Thyroid gland (tissue), 4 donors: ENCODE measurements at regions not wholly inside any gene's neighbourhood (a gene's known extent, or its start where the extent isn't known, plus 50 kb on each side); places are given as distances from the start of the nearest gene placed in this dataset.

Experiments used
- DNase-seq, 2 donors: peaks; one replicate each; pipeline ENCODE4 v3.0.0-alpha.2; 2019
- H3K27ac ChIP-seq, 3 donors: fragments of 200-600 bp; sonication (generic); 1 replicate in 2 of 3; 2 replicates in 1 of 3; pipeline ENCODE4 v1.5.1; 2016 to 2019; ENCODE audit warnings: mild to moderate bottlenecking in 1 of 3, moderate library complexity in 1 of 3
- H3K27me3 ChIP-seq: fragments of 200-600 bp; sonication (generic); one replicate; pipeline ENCODE4 v1.5.1; 2019
- H3K36me3 ChIP-seq, 2 donors: fragments of 200-600 bp; sonication (generic); one replicate each; pipeline ENCODE4 v1.5.1; 2016 to 2019
- H3K4me1 ChIP-seq, 2 donors: fragments of 200-600 bp; sonication (generic); one replicate each; pipeline ENCODE4 v1.5.1; 2017 to 2019
- H3K4me3 ChIP-seq, 3 donors: fragments of 200-600 bp; sonication (generic); replicated peaks in 1 of 3; 1 replicate in 2 of 3; 2 replicates in 1 of 3; pipeline ENCODE4 v1.5.1; 2016; ENCODE audit warnings: mild to moderate bottlenecking in 1 of 3
- H3K9me3 ChIP-seq: fragments of 200-600 bp; sonication (generic); one replicate; pipeline ENCODE4 v1.5.1; 2017
- POLR2A ChIP-seq, 2 donors: fragments of 450-650 bp; IDR thresholded peaks; one replicate each; pipeline ENCODE4 v1.6.1; 2017; ENCODE audit warnings: antibody characterized with exemption in 2 of 2, mild to moderate bottlenecking in 2 of 2, moderate library complexity in 1 of 2
- WGBS, 2 donors: methylation state at CpG; one replicate each; pipeline ENCODE4 v1.1.5; 2017; 5-methylcytosine and 5-hydroxymethylcytosine counted together
- intact Hi-C: fragments of 100-400 bp; cut with DNase I; formaldehyde crosslinking; loops from one replicate; pipeline ENCODE4 v1.15.1; 2023
- TF ChIP-seq, protein P1 (sequence below), 6 experiments: fragments of 200-600 bp in 3 of 6; fragments of 450-650 bp in 3 of 6; sonication (generic) in 3 of 6; IDR thresholded peaks; one replicate each; pipeline ENCODE4 v1.5.1; 2016 to 2019; ENCODE audit warnings: antibody characterized with exemption in 6 of 6, mild to moderate bottlenecking in 2 of 6, inconsistent platforms in 1 of 6, moderate library complexity in 1 of 6

GRCh38 chr12:59887178-59887577 lies 291.3 kb downstream of the SLC16A7 start:
- 75 to 79% methylated on average over 3 of the region's 3 CpGs for WGBS, 2 donors
- DNase-seq = no peak
- no peak for TF ChIP-seq POLR2A (IDR thresholded peaks at IDR 0.05)
- TF ChIP-seq, protein P1, sequence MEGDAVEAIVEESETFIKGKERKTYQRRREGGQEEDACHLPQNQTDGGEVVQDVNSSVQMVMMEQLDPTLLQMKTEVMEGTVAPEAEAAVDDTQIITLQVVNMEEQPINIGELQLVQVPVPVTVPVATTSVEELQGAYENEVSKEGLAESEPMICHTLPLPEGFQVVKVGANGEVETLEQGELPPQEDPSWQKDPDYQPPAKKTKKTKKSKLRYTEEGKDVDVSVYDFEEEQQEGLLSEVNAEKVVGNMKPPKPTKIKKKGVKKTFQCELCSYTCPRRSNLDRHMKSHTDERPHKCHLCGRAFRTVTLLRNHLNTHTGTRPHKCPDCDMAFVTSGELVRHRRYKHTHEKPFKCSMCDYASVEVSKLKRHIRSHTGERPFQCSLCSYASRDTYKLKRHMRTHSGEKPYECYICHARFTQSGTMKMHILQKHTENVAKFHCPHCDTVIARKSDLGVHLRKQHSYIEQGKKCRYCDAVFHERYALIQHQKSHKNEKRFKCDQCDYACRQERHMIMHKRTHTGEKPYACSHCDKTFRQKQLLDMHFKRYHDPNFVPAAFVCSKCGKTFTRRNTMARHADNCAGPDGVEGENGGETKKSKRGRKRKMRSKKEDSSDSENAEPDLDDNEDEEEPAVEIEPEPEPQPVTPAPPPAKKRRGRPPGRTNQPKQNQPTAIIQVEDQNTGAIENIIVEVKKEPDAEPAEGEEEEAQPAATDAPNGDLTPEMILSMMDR (IDR thresholded peaks at IDR 0.05) = no peak
- Histone ChIP-seq H3K4me3 (no peak overlapping the region), H3K9me3 (no peaks in the 10 kb centered on the region), H3K27me3 (no peaks in the 10 kb centered on the region), H3K36me3 (no peaks in the 10 kb centered on the region), H3K4me1 (no peaks in the 10 kb centered on the region), H3K27ac (no peak overlapping the region)
- intact Hi-C loops = no loop called here

DNA sequence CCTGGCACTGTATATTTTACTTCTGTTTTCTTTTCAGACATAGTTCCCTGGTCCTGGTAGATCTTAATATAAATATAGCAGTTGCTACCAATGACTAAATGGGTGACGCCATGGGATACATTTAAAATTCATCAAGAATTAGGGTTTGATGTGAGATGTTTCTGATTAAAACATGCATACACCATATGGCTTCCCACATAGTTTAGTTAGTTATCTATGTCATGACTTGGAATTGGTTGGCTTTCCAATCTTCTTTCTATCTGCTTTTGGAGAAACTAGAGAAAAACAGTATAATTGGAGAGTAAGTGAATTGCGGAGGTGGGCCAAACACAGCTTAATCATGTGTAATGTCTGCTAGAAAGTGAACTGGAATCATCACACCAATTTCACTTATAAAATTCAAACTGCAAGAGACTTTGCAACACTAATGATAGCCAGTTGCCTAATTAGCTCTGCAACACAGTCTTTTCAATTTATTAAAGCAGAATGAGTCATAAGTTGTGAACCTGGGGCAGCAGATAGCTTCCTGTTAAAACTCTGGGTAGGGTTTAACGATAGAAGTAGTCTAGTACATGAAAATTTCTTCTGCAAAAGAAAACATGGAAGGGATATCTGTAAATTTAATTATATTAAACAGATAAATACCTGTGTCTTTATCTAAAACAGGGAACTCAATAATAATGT lies 295.2 kb downstream of the SLC16A7 start:
- intact Hi-C loops = no loop called here
- WGBS, 2 donors = 85 to 91% methylated on average over 3 of the region's 3 CpGs

GRCh38 chr12:59895166-59895775 lies 299.4 kb downstream of the SLC16A7 start:
- Histone ChIP-seq H3K4me1 (no peaks in the 10 kb centered on the region), H3K9me3 (no peaks in the 10 kb centered on the region), H3K27ac (no peak overlapping the region), H3K4me3 (no peak overlapping the region), H3K36me3 (no peaks in the 10 kb centered on the region), H3K27me3 (no peaks in the 10 kb centered on the region)
- intact Hi-C loops = no loop called here
- 78 to 86% methylated on average over 1 of the region's 1 CpG for WGBS, 2 donors
- DNase-seq = no peak
- TF ChIP-seq POLR2A (IDR thresholded peaks at IDR 0.05) = no peak
- TF ChIP-seq, protein P1 (IDR thresholded peaks at IDR 0.05) = no peak

More for the DNA sequence above, 295.2 kb downstream of the SLC16A7 start:
- Histone ChIP-seq H3K27me3 (no peaks in the 10 kb centered on the region), H3K9me3 (no peaks in the 10 kb centered on the region), H3K4me3 (no peak overlapping the region), H3K27ac (no peak overlapping the region), H3K4me1 (no peaks in the 10 kb centered on the region), H3K36me3 (no peaks in the 10 kb centered on the region)
- TF ChIP-seq POLR2A (IDR thresholded peaks at IDR 0.05) = no peak
- TF ChIP-seq, protein P1 (IDR thresholded peaks at IDR 0.05) = no peak
- DNase-seq = no peak

- Histone ChIP-seq H3K27ac (no peak overlapping the region), H3K4me3 (no peak overlapping the region), H3K9me3 (no peaks in the 10 kb centered on the region), H3K4me1 (no peaks in the 10 kb centered on the region), H3K27me3 (no peaks in the 10 kb centered on the region), H3K36me3 (no peaks in the 10 kb centered on the region)
- intact Hi-C loops = no loop called here
- 86 to 88% methylated on average over 3 of the region's 3 CpGs for WGBS, 2 donors
- TF ChIP-seq, protein P1 (IDR thresholded peaks at IDR 0.05) = no peak
- no peak for TF ChIP-seq POLR2A (IDR thresholded peaks at IDR 0.05)
- no peak for DNase-seq
Measured at GRCh38 chr12:59904874-59905521, 309.2 kb downstream of the SLC16A7 start.

DNA sequence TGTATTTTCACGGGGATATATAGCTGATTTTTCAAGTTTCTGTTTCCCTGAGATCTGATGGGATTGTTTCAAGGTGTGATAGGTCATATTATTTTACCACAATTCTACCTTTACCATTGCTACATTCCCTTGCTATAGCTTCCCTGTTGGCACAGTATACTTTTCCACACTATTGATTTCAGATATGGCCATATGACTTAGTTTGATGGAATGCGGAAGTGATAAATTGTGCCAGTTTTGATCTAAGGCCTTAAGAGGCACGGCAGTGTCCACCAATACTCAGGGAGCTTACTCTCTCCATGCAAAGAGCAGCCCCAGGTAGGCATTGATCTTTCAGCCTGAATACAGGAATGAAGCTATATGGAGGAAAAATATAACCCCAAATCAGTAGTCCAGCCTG lies 315.7 kb downstream of the SLC16A7 start:
- 92 to 93% methylated on average over 3 of the region's 3 CpGs for WGBS, 2 donors
- Histone ChIP-seq H3K36me3 (no peaks in the 10 kb centered on the region), H3K27ac (no peak overlapping the region), H3K4me3 (no peak overlapping the region), H3K9me3 (no peaks in the 10 kb centered on the region), H3K27me3 (no peaks in the 10 kb centered on the region), H3K4me1 (no peaks in the 10 kb centered on the region)
- intact Hi-C loops = no loop called here
- DNase-seq = no peak
- TF ChIP-seq POLR2A (IDR thresholded peaks at IDR 0.05) = no peak
- TF ChIP-seq, protein P1 (IDR thresholded peaks at IDR 0.05) = no peak
